Karpas-422 (cell line): ENCODE measurements at regions not wholly inside any gene's neighbourhood (a gene's known extent, or its start where the extent isn't known, plus 50 kb on each side); places are given as distances from the start of the nearest gene placed in this dataset.

Source experiments
- DNase-seq: peaks from one replicate; pipeline ENCODE4 v3.0.0-alpha.2; 2015
- H2AFZ ChIP-seq: fragments of 200-600 bp; sonication (generic); 2 replicates; pipeline ENCODE4 v1.6.1; 2014; ENCODE audit warnings: antibody characterized with exemption, low read length, mixed read lengths
- H3K27ac ChIP-seq: fragments of 200-600 bp; sonication (generic); 2 replicates; pipeline ENCODE4 v1.5.1; 2014; ENCODE audit warnings: mild to moderate bottlenecking, low read length, moderate library complexity
- H3K27me3 ChIP-seq: fragments of 200-600 bp; sonication (generic); 2 replicates; pipeline ENCODE4 v1.6.1; 2014; ENCODE audit warnings: low read length, mixed read lengths
- H3K36me3 ChIP-seq: fragments of 200-600 bp; sonication (generic); 2 replicates; pipeline ENCODE4 v1.6.1; 2014; ENCODE audit warnings: low read length, mixed read lengths; ENCODE audit not compliant: insufficient read depth
- H3K4me1 ChIP-seq: fragments of 200-600 bp; sonication (generic); 2 replicates; pipeline ENCODE4 v1.6.1; 2014; ENCODE audit warnings: mild to moderate bottlenecking, low read length, mixed read lengths
- H3K4me2 ChIP-seq: fragments of 200-600 bp; sonication (generic); 2 replicates; pipeline ENCODE4 v1.6.1; 2014; ENCODE audit warnings: low read length, low read depth, mild to moderate bottlenecking; ENCODE audit not compliant: poor library complexity, severe bottlenecking
- H3K4me3 ChIP-seq: fragments of 200-600 bp; sonication (generic); 2 replicates; pipeline ENCODE4 v1.5.1; 2014; ENCODE audit warnings: mild to moderate bottlenecking, antibody characterized with exemption, low read length, mixed read lengths
- H3K79me2 ChIP-seq: fragments of 200-600 bp; sonication (generic); 2 replicates; pipeline ENCODE4 v1.6.1; 2014; ENCODE audit warnings: mild to moderate bottlenecking, low read length, mixed read lengths
- H3K9ac ChIP-seq: fragments of 200-600 bp; sonication (generic); 2 replicates; pipeline ENCODE4 v1.6.0; 2014; ENCODE audit warnings: low read length
- H3K9me2 ChIP-seq: fragments of 200-600 bp; sonication (generic), shearing (Covaris generic); replicated peaks from 2 replicates; pipeline ENCODE4 v1.6.0; 2014; ENCODE audit warnings: mild to moderate bottlenecking, low read length, moderate library complexity; ENCODE audit not compliant: insufficient read depth
- H3K9me3 ChIP-seq: fragments of 300-700, 200-600 bp; sonication (generic); 2 replicates; pipeline ENCODE4 v1.6.1; 2014; ENCODE audit warnings: low read length, mixed read lengths
- H4K20me1 ChIP-seq: fragments of 200-600 bp; sonication (generic); 2 replicates; pipeline ENCODE4 v1.6.1; 2014; ENCODE audit warnings: mild to moderate bottlenecking, antibody characterized with exemption, low read length, low read depth; ENCODE audit not compliant: insufficient read depth

DNA sequence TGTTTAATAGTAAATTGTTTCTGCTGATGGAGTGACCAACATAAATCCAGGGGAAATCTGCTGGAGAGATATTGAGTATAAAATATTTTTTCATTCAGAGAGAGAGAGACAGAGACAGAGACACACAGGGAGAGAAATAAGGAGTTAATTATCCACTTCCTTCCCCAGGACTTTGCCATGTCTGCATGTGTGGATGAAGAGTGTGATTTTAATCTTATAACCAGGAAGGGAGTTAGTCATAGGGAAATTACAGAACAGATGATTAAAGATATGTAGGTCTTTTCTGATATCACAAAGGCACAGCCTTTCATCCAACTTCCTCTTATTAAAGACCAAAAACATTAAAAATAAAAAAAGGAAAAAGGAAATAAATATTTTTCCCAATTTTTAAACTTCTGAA lies 526.3 kb downstream of the SPRY1 start:
- Histone ChIP-seq H3K9me3 (no peaks in the 10 kb centered on the region), H3K27me3 (no peaks in the 10 kb centered on the region)

DNA sequence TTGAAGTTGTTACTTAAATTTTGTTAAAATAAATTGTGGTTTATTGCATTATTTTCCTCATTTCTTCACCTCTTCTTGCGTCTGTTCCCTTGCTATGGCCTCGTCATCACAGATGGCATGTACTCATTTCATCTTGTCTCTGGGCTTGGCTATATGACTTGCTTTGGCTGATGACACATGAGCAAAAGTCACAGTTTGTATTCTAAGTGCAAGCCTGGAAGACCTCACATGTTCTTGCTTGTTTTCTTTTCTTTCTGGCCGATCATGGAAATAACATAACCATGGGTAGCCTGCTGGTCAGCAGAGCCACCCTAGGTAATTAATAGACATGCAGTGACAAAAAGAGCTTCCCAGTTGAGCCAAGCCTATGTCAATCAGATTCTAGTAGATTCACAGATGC lies 527.9 kb downstream of the SPRY1 start:
- Histone ChIP-seq H3K4me2 (no peak overlapping the region), H3K9ac (no peak overlapping the region), H3K4me3 (no peak overlapping the region), H2AFZ (no peak overlapping the region), H3K27me3 (no peaks in the 10 kb centered on the region), H3K9me2 (no peaks in the 10 kb centered on the region), H3K4me1 (no peaks in the 10 kb centered on the region), H3K36me3 (no peaks in the 10 kb centered on the region), H3K27ac (no peak overlapping the region), H3K9me3 (no peaks in the 10 kb centered on the region), H3K79me2 (no peaks in the 10 kb centered on the region), H4K20me1 (no peaks in the 10 kb centered on the region)
- DNase-seq: no peak

More for the DNA sequence above, 526.3 kb downstream of the SPRY1 start:
- H3K36me3 ChIP-seq: no peaks in the 10 kb centered on the region
- H3K27ac ChIP-seq: no peak overlapping the region
- H3K4me3 ChIP-seq: no peak overlapping the region
- H3K4me1 ChIP-seq: no peaks in the 10 kb centered on the region
- H2AFZ ChIP-seq: no peak overlapping the region
- no peak overlapping the region for H3K4me2 ChIP-seq
- no peaks in the 10 kb centered on the region for H4K20me1 ChIP-seq
- H3K9ac ChIP-seq: no peak overlapping the region
- DNase-seq: no peak
- no peaks in the 10 kb centered on the region for H3K79me2 ChIP-seq
- H3K9me2 ChIP-seq: no peaks in the 10 kb centered on the region

DNA sequence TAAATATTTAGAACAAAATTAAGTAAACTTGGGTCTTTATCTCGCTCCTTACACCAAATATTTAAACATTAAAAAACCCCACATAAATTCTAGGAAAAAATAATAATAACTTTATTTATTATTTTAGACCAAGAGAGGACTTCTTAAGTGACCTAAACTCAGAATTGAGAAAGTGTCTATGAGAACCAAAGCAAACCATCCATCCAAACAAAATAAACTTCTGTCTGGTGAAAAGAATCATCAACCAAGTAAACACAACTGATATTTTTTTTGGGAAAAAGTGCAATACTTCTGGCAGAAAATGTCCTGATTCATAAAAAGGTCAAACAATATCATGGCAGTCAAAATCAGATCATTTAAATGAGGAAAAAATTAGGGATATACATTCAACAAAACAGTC lies 533.0 kb downstream of the SPRY1 start:
- Histone ChIP-seq H2AFZ (no peak overlapping the region), H3K4me1 (no peaks in the 10 kb centered on the region)

DNA sequence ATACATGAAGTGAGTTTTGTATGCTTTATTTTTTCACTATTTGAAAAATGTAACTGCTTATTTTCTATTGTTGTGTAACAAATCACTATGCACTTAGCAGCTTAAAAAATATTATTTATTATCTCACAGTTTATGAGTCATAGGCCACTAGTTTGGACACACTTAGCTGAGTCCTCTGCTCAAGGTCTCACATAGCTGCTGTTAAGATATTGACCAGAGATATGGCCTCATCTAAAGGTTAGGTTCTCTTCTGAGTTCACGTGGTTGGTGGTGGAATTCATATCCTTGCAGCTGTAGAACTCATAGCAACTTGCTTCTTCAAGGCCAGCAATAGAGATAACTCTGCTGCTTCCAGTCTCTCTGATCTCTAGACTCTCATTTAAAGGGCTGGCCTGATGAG lies 534.4 kb downstream of the SPRY1 start:
- Histone ChIP-seq H3K9me3 (no peaks in the 10 kb centered on the region; the same call in 1 of the 2 replicates), H3K79me2 (no peaks in the 10 kb centered on the region), H3K4me3 (no peak overlapping the region), H3K36me3 (no peaks in the 10 kb centered on the region), H2AFZ (no peak overlapping the region), H3K4me1 (no peaks in the 10 kb centered on the region), H3K27ac (no peak overlapping the region), H4K20me1 (no peaks in the 10 kb centered on the region), H3K9ac (no peak overlapping the region), H3K9me2 (0 out of 2 replicates have a peak, but pooled peaks cover 4% of the 10 kb centered on the region), H3K4me2 (no peak overlapping the region), H3K27me3 (no peaks in the 10 kb centered on the region)
- no peak for DNase-seq

More for the DNA sequence above, 533.0 kb downstream of the SPRY1 start:
- Histone ChIP-seq H3K27ac (no peak overlapping the region), H3K27me3 (no peaks in the 10 kb centered on the region), H3K9me3 (no peaks in the 10 kb centered on the region; the same call in 1 of the 2 replicates), H3K4me3 (no peak overlapping the region), H3K9me2 (0 out of 2 replicates have a peak, but pooled peaks cover 4% of the 10 kb centered on the region), H3K79me2 (no peaks in the 10 kb centered on the region), H4K20me1 (no peaks in the 10 kb centered on the region), H3K9ac (no peak overlapping the region), H3K36me3 (no peaks in the 10 kb centered on the region), H3K4me2 (no peak overlapping the region)
- DNase-seq: no peak

DNA sequence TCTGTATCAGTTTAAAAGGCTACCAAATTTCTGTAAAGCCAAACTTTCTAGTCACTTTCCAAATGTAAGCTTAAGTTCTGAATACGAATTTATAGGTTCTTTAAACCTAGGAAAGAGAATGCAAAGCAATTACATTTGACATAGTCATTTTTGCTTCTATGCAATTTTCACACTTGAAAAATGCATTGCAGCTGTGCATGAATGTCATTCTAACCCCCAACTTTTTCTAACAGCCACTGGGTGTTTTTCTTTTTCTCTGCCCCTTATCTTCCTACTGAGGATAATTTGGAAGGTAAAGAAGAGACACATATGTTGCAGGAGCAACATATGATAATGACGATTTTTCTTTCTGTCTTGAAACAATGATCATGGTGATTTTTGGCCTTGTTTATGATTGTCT lies 537.5 kb downstream of the SPRY1 start:
- Histone ChIP-seq H3K4me2 (no peak overlapping the region), H3K27me3 (no peaks in the 10 kb centered on the region), H3K27ac (no peak overlapping the region), H3K9me3 (no peaks in the 10 kb centered on the region; the same call in 1 of the 2 replicates), H3K9ac (no peak overlapping the region), H3K79me2 (no peaks in the 10 kb centered on the region), H4K20me1 (no peaks in the 10 kb centered on the region), H3K4me1 (no peaks in the 10 kb centered on the region), H3K36me3 (no peaks in the 10 kb centered on the region), H2AFZ (no peak overlapping the region), H3K4me3 (no peak overlapping the region), H3K9me2 (0 out of 2 replicates have a peak, but pooled peaks cover 4% of the 10 kb centered on the region)
- no peak for DNase-seq

DNA sequence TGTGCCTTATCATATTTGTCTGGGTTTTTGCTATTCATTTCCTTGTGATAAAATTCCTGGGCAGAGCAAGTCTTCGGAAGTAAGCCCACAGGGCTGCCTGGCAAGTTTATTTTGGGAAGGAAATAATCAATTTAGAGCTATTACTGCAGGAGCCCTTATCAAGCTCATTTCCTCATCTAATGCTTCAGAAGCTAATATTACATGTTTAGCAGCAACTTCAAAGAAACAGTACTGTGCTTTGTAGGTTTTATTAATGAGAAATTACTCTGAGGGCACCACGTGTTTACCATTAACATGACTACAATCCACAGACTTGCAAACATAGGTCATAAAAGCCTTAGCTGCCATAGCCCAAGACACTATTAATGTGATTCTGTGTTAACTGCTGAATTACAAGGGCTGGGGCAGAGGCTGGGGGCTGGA lies 540.0 kb downstream of the SPRY1 start:
- Histone ChIP-seq H3K4me2 (no peak overlapping the region), H3K9me2 (no peaks in the 10 kb centered on the region), H4K20me1 (no peaks in the 10 kb centered on the region), H3K4me3 (no peak overlapping the region), H2AFZ (no peak overlapping the region), H3K27me3 (no peaks in the 10 kb centered on the region), H3K4me1 (no peaks in the 10 kb centered on the region), H3K27ac (no peak overlapping the region), H3K9ac (no peak overlapping the region), H3K36me3 (no peaks in the 10 kb centered on the region), H3K79me2 (no peaks in the 10 kb centered on the region), H3K9me3 (no peaks in the 10 kb centered on the region)
- no peak for DNase-seq

DNA sequence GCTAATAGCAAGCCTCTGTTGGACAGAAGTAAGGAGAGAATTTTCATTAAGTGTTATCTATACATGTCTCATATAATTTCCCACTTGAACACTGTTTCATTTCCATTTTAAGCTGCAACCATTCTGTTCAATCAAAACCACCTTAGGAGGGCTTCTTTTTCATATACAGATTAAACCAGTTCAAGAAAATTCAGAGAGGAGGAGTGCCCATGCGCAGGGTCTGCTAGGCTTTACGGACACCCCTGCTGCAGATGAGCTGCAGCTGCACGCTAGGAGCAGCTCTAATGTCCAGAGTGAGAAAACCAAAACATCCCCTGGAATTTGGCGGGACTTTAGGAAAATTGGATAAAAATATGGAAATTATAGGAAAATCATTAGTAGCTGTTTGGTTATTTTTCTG lies 541.0 kb downstream of the SPRY1 start:
- Histone ChIP-seq H3K4me2 (no peak overlapping the region), H3K79me2 (no peaks in the 10 kb centered on the region), H3K27me3 (no peaks in the 10 kb centered on the region)

DNA sequence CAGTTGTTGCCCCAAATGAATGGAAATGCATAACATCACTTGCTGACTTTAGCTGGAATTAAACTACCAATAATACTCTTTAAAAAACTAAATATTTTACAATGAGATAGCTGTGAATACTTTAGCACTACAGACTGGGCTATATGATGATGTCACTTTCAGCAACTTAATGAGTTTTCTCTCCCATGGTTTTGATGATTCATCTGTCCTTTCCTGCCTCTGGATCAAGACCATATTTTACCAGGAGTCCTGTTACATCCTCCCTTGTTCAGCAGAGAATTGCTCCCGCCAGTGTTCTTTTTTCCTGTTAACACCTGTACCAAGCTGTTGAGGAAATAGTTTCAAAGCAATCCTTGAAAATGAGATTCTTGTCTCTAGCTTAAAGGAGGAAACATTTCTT lies 543.0 kb downstream of the SPRY1 start:
- Histone ChIP-seq H3K4me1 (no peaks in the 10 kb centered on the region), H3K4me2 (no peak overlapping the region), H3K36me3 (no peaks in the 10 kb centered on the region), H3K27me3 (no peaks in the 10 kb centered on the region), H3K9me3 (no peaks in the 10 kb centered on the region), H3K79me2 (no peaks in the 10 kb centered on the region), H3K9me2 (no peaks in the 10 kb centered on the region), H3K27ac (no peak overlapping the region), H2AFZ (no peak overlapping the region), H3K4me3 (no peak overlapping the region), H3K9ac (no peak overlapping the region), H4K20me1 (no peaks in the 10 kb centered on the region)
- no peak for DNase-seq

More for the DNA sequence above, 541.0 kb downstream of the SPRY1 start:
- Histone ChIP-seq H3K27ac (no peak overlapping the region), H3K4me3 (no peak overlapping the region), H4K20me1 (no peaks in the 10 kb centered on the region), H3K9me2 (no peaks in the 10 kb centered on the region), H3K9ac (no peak overlapping the region), H2AFZ (no peak overlapping the region), H3K36me3 (no peaks in the 10 kb centered on the region), H3K4me1 (no peaks in the 10 kb centered on the region), H3K9me3 (no peaks in the 10 kb centered on the region)
- no peak for DNase-seq

DNA sequence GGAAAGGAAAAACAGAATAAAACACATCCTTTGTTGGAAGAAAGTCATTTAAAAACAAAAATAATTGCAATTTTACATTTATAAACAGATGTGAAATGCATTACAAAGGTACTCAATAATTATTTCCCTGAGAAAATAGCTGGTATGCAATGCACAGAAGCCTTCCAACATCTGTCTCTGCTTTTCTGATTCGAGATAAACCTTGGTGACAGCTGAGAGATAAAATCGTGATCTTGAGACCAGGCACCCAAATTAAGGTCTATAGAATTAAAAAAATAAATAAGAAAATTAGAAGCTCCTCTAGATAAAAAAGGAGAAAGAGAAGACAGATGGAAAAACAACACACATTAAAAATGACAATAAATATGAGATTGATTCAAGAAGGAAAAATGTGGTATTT lies 544.0 kb downstream of the SPRY1 start:
- no peaks in the 10 kb centered on the region for H3K9me3 ChIP-seq
- H3K4me1 ChIP-seq: no peaks in the 10 kb centered on the region
- H3K79me2 ChIP-seq: no peaks in the 10 kb centered on the region
- no peak for DNase-seq
- H3K36me3 ChIP-seq: no peaks in the 10 kb centered on the region
- H2AFZ ChIP-seq: no peak overlapping the region
- no peaks in the 10 kb centered on the region for H3K9me2 ChIP-seq
- no peak overlapping the region for H3K27ac ChIP-seq
- no peak overlapping the region for H3K9ac ChIP-seq
- H3K4me2 ChIP-seq: no peak overlapping the region
- no peaks in the 10 kb centered on the region for H3K27me3 ChIP-seq
- no peaks in the 10 kb centered on the region for H4K20me1 ChIP-seq
- H3K4me3 ChIP-seq: no peak overlapping the region
